ENCODE measurements at regions not wholly inside any gene's neighbourhood (a gene's known extent, or its start where the extent isn't known, plus 50 kb on each side); places are given as distances from the start of the nearest gene placed in this dataset.

GRCh38 chr16:55264949-55265348 is 59.1 kb upstream of the IRX6 start:
- in situ Hi-C loops (cut with MboI) (no loop called here), intact Hi-C loops (cut with micrococcal nuclease) (no loop called here)
- WGBS (ENCODE audit: insufficient coverage, low coverage, missing lambda C conversion rate), result 0% methylated on average over 7 of the region's 7 CpGs
- Histone ChIP-seq H3K4me3 (no peak overlapping the region), H3K36me3 (ENCODE audit: control insufficient read depth, insufficient read depth, low read length) (no peaks in the 10 kb centered on the region), H2AFZ (ENCODE audit: low read depth, low read length) (no peak overlapping the region), H3K9ac (ENCODE audit: insufficient read depth in 1 of 2, low read depth in 2 of 2, low read length in 2 of 2) (no peak overlapping the region), H3K27me3 (ENCODE audit: control insufficient read depth in 2 of 2, insufficient read depth in 2 of 2, low read length in 2 of 2) (no peaks in the 10 kb centered on the region), H3K27ac (ENCODE audit: extremely low read depth, low read depth, low read length) (no peak overlapping the region), H3K4me1 (replicated peaks in 1 of 2; ENCODE audit: control insufficient read depth in 2 of 2, insufficient read depth in 2 of 2, low read length in 2 of 2) (no peaks in the 10 kb centered on the region), H3K9me3 (replicated peaks; ENCODE audit: control insufficient read depth, insufficient read depth, low read depth, low read length) (no peaks in the 10 kb centered on the region), H4K20me1 (replicated peaks; ENCODE audit: control insufficient read depth, insufficient read depth, low read length) (no peaks in the 10 kb centered on the region), H3K9me1 (ENCODE audit: control insufficient read depth, insufficient read depth, low read length) (no peaks in the 10 kb centered on the region), H3K79me2 (ENCODE audit: control insufficient read depth, insufficient read depth, low read length) (no peaks in the 10 kb centered on the region), H3K4me2 (ENCODE audit: insufficient read depth, low read length) (no peak overlapping the region)
- POLR2A ChIA-PET, result interaction anchor here (0.7 kb wide), 1 partner anchor 97 kb away, joined by 3 read pairs; no protein-coding TSS in a partner anchor
- TF ChIP-seq MYNN (IDR thresholded peaks at IDR 0.05) (no peak), MYNN (CRISPR knock-in tag; IDR thresholded peaks at IDR 0.05) (no peak), IRF2 (CRISPR knock-in tag; IDR thresholded peaks at IDR 0.05) (no peak), POLR2AphosphoS5 (IDR thresholded peaks at IDR 0.05; ENCODE audit: control insufficient read depth, insufficient read depth, low read depth, low read length) (no peak), ILF3 (IDR thresholded peaks at IDR 0.05; ENCODE audit: borderline replicate concordance) (no peak), RFX7 (CRISPR knock-in tag; IDR thresholded peaks at IDR 0.05) (no peak), ZBED1 (IDR thresholded peaks at IDR 0.05) (no peak), SMAD4 (CRISPR knock-in tag; conservative IDR thresholded peaks at IDR 0.05) (no peak), HIVEP1 (CRISPR knock-in tag; IDR thresholded peaks at IDR 0.05) (no peak), MTA2 (IDR thresholded peaks at IDR 0.05; ENCODE audit: low read depth) (no peak), CEBPG (CRISPR knock-in tag; IDR thresholded peaks at IDR 0.05) (no peak), CEBPG (tag; conservative IDR thresholded peaks at IDR 0.05 in 1 of 2, IDR thresholded peaks at IDR 0.05 in 1 of 2) (no peak), CAMTA2 (CRISPR knock-in tag; conservative IDR thresholded peaks at IDR 0.05) (no peak), ZNF212 (CRISPR knock-in tag; IDR thresholded peaks at IDR 0.05) (no peak), SIX5 (IDR thresholded peaks at IDR 0.05; ENCODE audit: borderline replicate concordance in 1 of 2, insufficient read depth in 1 of 2, low read depth in 1 of 2, low read length in 2 of 2) (no peak), SUPT5H (IDR thresholded peaks at IDR 0.05) (no peak), CGGBP1 (CRISPR knock-in tag; IDR thresholded peaks at IDR 0.05) (no peak), KAT7 (CRISPR knock-in tag; IDR thresholded peaks at IDR 0.05; ENCODE audit: borderline replicate concordance) (no peak), ZBTB26 (CRISPR knock-in tag; IDR thresholded peaks at IDR 0.05) (no peak), HMG20A (CRISPR knock-in tag; conservative IDR thresholded peaks at IDR 0.05) (no peak), NFATC3 (IDR thresholded peaks at IDR 0.05) (no peak), ZC3H4 (CRISPR knock-in tag; IDR thresholded peaks at IDR 0.05; ENCODE audit: borderline replicate concordance) (no peak)
- FAIRE-seq (no peak), ATAC-seq (no peak), DNase-seq (ENCODE audit: extremely low read depth in 1 of 4, low spot score in 3 of 4) (no peak)
- no TSS peak for BruUV-seq (replicated peaks)
- CTCF ChIA-PET (ENCODE audit: low intra/inter-chr PET ratio), result no interaction called here

Measured in K562 (cell line).